ENCODE measurements at regions not wholly inside any gene's neighbourhood (a gene's known extent, or its start where the extent isn't known, plus 50 kb on each side); places are given as distances from the start of the nearest gene placed in this dataset.
A peak's percentile ranks its signal among the peaks of the same experiment; 100 is the strongest.
"Not testable (repeated sequence)": the region's sequence is repeated elsewhere in the genome, so short reads cannot be mapped to it uniquely, and the experiment has no call there.

DNA sequence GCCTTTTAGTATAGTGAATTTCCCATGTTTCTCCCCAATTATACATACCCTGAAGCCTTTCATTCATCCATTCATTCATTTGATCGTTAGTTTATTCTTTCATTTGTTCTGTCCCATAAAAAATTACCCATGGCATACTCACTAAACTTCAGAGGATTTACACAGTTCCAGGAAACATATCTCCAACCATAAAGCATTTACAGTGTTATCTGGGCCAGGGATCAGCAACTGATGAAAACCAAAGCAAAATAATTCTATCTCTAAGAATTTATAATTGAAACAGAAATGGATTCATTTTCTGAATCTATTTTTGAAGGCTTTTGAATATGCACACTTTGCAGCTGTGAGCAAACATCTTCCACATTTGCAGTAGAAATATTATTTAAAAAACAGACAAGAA is 547.7 kb downstream of the KCNJ2 start:
- H3K27me3 ChIP-seq, result no peaks in the 10 kb centered on the region
- no peaks in the 10 kb centered on the region for H3K9me3 ChIP-seq
- no peak for DNase-seq
- no peaks in the 10 kb centered on the region for H3K36me3 ChIP-seq
- no peaks in the 10 kb centered on the region for H3K4me1 ChIP-seq
- TF ChIP-seq EP300 (IDR thresholded peaks at IDR 0.05) (no peak), POLR2A (IDR thresholded peaks at IDR 0.05) (no peak), POLR2AphosphoS5 (IDR thresholded peaks at IDR 0.05) (no peak)
- TF ChIP-seq, protein P1, sequence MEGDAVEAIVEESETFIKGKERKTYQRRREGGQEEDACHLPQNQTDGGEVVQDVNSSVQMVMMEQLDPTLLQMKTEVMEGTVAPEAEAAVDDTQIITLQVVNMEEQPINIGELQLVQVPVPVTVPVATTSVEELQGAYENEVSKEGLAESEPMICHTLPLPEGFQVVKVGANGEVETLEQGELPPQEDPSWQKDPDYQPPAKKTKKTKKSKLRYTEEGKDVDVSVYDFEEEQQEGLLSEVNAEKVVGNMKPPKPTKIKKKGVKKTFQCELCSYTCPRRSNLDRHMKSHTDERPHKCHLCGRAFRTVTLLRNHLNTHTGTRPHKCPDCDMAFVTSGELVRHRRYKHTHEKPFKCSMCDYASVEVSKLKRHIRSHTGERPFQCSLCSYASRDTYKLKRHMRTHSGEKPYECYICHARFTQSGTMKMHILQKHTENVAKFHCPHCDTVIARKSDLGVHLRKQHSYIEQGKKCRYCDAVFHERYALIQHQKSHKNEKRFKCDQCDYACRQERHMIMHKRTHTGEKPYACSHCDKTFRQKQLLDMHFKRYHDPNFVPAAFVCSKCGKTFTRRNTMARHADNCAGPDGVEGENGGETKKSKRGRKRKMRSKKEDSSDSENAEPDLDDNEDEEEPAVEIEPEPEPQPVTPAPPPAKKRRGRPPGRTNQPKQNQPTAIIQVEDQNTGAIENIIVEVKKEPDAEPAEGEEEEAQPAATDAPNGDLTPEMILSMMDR (IDR thresholded peaks at IDR 0.05), result no peak
- no peak overlapping the region for H3K27ac ChIP-seq
- no peak overlapping the region for H3K4me3 ChIP-seq
- intact Hi-C loops (cut with DNase I; ENCODE audit: low total_unique reads), result no loop called here
- 77 to 93% (median 82%) methylated on average over 1 of the region's 1 CpG for WGBS, 5 donors

- intact Hi-C loops (cut with DNase I; ENCODE audit: low total_unique reads), result no loop called here
- Histone ChIP-seq H3K9me3 (no peaks in the 10 kb centered on the region), H3K4me3 (no peak overlapping the region), H3K27ac (no peak overlapping the region), H3K4me1 (no peaks in the 10 kb centered on the region), H3K27me3 (no peaks in the 10 kb centered on the region), H3K36me3 (no peaks in the 10 kb centered on the region)
- no peak for DNase-seq
- 77 to 86% (median 82%) methylated on average over 4 of the region's 4 CpGs for WGBS, 5 donors
- TF ChIP-seq POLR2AphosphoS5 (IDR thresholded peaks at IDR 0.05), result no peak
- TF ChIP-seq, protein P1 (IDR thresholded peaks at IDR 0.05), result no peak
- no peak for TF ChIP-seq POLR2A (IDR thresholded peaks at IDR 0.05)
- no peak for TF ChIP-seq EP300 (IDR thresholded peaks at IDR 0.05)
Observed at GRCh38 chr17:70736375-70736957, 567.1 kb downstream of the KCNJ2 start.

GRCh38 chr17:70739065-70739464 is 569.7 kb downstream of the KCNJ2 start:
- H3K27me3 ChIP-seq, result no peaks in the 10 kb centered on the region
- no peak overlapping the region for H3K4me3 ChIP-seq
- no peak overlapping the region for H3K27ac ChIP-seq
- TF ChIP-seq, protein P1 (IDR thresholded peaks at IDR 0.05), result no peak
- no peak for TF ChIP-seq EP300 (IDR thresholded peaks at IDR 0.05)
- TF ChIP-seq POLR2AphosphoS5 (IDR thresholded peaks at IDR 0.05), result no peak
- no peak for TF ChIP-seq POLR2A (IDR thresholded peaks at IDR 0.05)
- no peaks in the 10 kb centered on the region for H3K4me1 ChIP-seq
- H3K9me3 ChIP-seq, result no peaks in the 10 kb centered on the region
- 46 to 60% (median 55%) methylated on average over 2 of the region's 2 CpGs for WGBS, 5 donors
- intact Hi-C loops (cut with DNase I; ENCODE audit: low total_unique reads), result no loop called here
- DNase-seq, result peak in 1 of 2 donors; percentile 10
- H3K36me3 ChIP-seq, result no peaks in the 10 kb centered on the region

- H3K27me3 ChIP-seq; H3K4me1 ChIP-seq; intact Hi-C loops (cut with DNase I; ENCODE audit: low total_unique reads); H3K4me3 ChIP-seq; H3K36me3 ChIP-seq; H3K9me3 ChIP-seq; DNase-seq; H3K27ac ChIP-seq: not testable (repeated sequence)
- 93 to 100% (median 96%) methylated on average over 1 of the region's 1 CpG for WGBS, 5 donors
Observed at GRCh38 chr17:70746574-70746973, 577.2 kb downstream of the KCNJ2 start.

DNA sequence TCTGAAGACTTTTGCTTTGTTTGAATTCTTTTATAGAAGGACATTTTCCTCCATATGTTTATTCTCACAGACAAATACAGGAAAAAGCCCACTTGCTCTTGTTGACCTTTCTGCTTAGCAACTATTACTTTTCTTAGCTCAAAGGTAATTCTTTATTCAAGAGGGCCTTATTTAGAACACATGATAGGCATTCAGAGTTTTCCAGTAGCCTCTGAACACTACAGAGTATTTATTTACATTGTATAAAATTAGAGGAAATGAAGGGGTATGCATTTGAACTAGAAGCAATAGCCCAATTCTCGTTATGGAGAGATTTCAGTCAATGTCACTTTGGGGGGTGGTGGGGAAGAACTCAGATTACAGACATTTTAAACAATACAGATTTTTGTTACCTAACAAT is 581.7 kb downstream of the KCNJ2 start:
- intact Hi-C loops (cut with DNase I; ENCODE audit: low total_unique reads), result no loop called here
- Histone ChIP-seq H3K4me1 (no peaks in the 10 kb centered on the region), H3K4me3 (no peak overlapping the region), H3K27me3 (no peaks in the 10 kb centered on the region), H3K9me3 (no peaks in the 10 kb centered on the region), H3K36me3 (no peaks in the 10 kb centered on the region), H3K27ac (no peak overlapping the region)
- TF ChIP-seq EP300 (IDR thresholded peaks at IDR 0.05) (no peak), POLR2A (IDR thresholded peaks at IDR 0.05) (no peak), POLR2AphosphoS5 (IDR thresholded peaks at IDR 0.05) (no peak)
- TF ChIP-seq, protein P1 (IDR thresholded peaks at IDR 0.05), result no peak
- DNase-seq, result no peak
- 42 to 77% (median 48%) methylated on average over 1 of the region's 1 CpG for WGBS, 5 donors

- H3K4me1 ChIP-seq; H3K27ac ChIP-seq; H3K36me3 ChIP-seq; intact Hi-C loops (cut with DNase I; ENCODE audit: low total_unique reads); H3K4me3 ChIP-seq; H3K27me3 ChIP-seq; DNase-seq; H3K9me3 ChIP-seq: not testable (repeated sequence)
- WGBS, 5 donors, result 73 to 86% (median 80%) methylated on average over 5 of the region's 5 CpGs
Observed at GRCh38 chr17:70752461-70752860, 583.1 kb downstream of the KCNJ2 start.

Measured in stomach (tissue), 8 donors.